ENCODE measurements at regions not wholly inside any gene's neighbourhood (a gene's known extent, or its start where the extent isn't known, plus 50 kb on each side); places are given as distances from the start of the nearest gene placed in this dataset.

GRCh38 chr13:109858319-109858718 is 71.9 kb upstream of the IRS2 start:
- DNase-seq (no peak), ATAC-seq (no peak)

DNA sequence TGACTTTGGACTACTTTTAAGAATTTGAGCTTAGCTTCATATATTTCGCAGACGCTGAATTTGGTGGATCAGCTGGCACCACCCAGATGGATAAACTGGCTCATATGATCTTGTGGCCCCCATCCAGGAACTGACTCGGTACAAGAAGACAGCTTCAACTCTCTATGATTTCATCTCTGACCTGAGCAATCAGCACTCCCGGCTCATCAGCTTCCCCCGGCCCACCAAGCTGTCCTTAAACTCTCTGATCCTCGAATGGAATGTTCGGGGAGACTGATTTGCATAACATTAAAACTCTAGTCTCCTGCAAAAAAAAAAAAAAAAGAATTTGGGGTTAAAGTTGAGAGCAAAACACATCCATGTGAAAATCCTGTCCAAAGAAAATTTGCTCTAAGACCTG is 71.4 kb upstream of the IRS2 start:
- ATAC-seq (no peak), DNase-seq (no peak)

DNA sequence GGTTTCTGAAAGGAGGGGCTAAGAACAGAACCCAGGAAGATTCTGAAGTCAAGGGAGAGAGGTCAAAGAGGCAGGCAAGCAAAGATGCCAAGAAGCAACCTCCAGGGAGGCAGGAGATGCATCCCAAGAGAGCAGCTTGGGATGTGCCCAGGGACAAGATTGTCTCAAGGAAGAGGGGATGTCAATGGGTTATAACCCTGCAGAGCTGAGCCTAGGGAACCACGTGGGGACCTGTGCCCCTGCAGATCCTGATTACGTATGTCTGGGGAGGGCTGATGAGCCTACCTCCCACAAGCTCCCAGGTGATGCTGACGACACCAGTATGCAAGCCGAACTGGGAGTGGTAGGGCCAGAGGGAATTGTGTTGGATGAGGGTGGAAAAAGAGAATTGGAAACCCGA is 70.9 kb upstream of the IRS2 start:
- ATAC-seq (no peak), DNase-seq (no peak)

DNA sequence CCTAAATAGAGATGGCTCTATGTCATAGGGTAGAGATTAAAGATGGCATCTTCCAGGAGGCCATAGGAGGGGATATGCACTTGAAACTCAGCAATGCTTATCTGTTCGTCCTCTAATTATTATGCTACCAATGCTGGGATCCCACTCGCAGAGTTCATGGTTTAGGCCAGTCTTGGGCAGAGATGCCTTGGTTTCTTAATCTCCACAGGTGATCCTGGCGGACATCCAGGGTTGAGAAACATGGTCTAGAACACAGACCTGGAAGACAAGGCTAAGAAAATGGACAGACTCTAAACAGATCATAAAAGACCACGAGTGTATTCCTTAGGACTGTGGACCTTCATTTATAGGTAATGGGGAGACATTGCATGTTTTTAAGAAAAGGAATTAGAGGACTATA is 70.0 kb upstream of the IRS2 start:
- ATAC-seq (no peak), DNase-seq (no peak)

GRCh38 chr13:109853153-109853552 is 66.8 kb upstream of the IRS2 start:
- DNase-seq = no peak
- no peak for ATAC-seq

GRCh38 chr13:109846185-109846584 is 59.8 kb upstream of the IRS2 start:
- DNase-seq = no peak

DNA sequence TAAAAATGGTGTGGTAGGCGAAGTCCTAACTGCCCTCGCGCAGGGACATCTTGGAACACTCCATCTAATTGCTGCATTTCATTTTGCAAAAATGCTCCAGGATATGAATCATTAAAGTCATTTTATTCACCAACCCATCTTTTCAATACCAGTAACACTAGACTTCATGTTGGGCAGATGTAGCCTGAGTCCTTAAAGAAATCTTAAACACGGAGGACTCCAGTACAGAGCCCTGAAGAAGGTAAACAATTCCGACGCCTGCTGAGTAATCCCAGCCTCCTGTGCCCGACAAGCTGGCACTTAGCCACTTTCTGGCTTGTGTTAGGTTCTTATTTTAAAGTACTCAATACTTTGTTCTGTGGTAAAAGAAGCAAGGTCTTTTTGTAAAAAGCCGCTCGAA is 58.0 kb upstream of the IRS2 start:
- DNase-seq = no peak
- ATAC-seq = no peak

More at GRCh38 chr13:109846185-109846584, 59.8 kb upstream of the IRS2 start:
- ATAC-seq = no peak

DNA sequence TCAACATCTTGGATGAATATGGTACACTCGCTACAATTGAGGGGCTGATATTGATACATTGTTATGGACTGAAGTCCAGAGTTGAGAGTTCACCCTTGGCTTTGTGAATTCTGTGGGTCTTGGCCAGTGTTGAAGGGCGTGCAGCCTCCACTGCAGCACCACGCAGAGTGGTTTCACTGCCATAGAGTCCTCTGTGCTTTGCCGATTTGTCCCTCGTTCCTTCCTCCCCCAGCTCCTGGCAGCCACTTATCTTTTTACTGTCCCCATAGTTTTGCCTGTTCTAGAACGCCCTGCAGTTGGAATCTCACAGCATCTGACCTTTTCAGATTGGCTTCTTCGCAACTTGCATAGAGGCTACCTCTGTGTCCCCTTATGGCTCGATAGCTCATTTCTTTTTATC is 57.3 kb upstream of the IRS2 start:
- DNase-seq (no peak), ATAC-seq (no peak)

- ATAC-seq = no peak
- no peak for DNase-seq
Observed at GRCh38 chr13:109842212-109842920, 56.0 kb upstream of the IRS2 start.

- ATAC-seq (no peak), DNase-seq (no peak)
Observed at GRCh38 chr13:109840893-109841287, 54.5 kb upstream of the IRS2 start.

GRCh38 chr13:109840201-109840892 is 54.0 kb upstream of the IRS2 start:
- DNase-seq = peak; percentile 14
- peak; percentile 97 for ATAC-seq

- DNase-seq (no peak), ATAC-seq (no peak)
Observed at GRCh38 chr13:109836629-109837607, 50.5 kb upstream of the IRS2 start.

Data from stimulated activated naive CD8-positive, alpha-beta T cell treated with anti-CD3 and anti-CD28 coated beads, Interleukin-15, Interleukin-2, amounts not matched to agents 100 U/mL and 50 U/mL, for 24 hours (primary cell).